Colonic mucosa (tissue), 4 donors: ENCODE measurements at regions not wholly inside any gene's neighbourhood (a gene's known extent, or its start where the extent isn't known, plus 50 kb on each side); places are given as distances from the start of the nearest gene placed in this dataset.

ENCODE experiments used
- DNase-seq: peaks from one replicate; pipeline ENCODE4 v3.0.0-alpha.2; 2020
- H3K27ac ChIP-seq: fragments of 200-600 bp; one replicate; pipeline ENCODE4 v1.8.0; 2021
- H3K27me3 ChIP-seq: fragments of 200-600 bp; one replicate; pipeline ENCODE4 v1.8.0; 2021
- H3K36me3 ChIP-seq: fragments of 200-600 bp; one replicate; pipeline ENCODE4 v1.8.0; 2021
- H3K4me1 ChIP-seq: fragments of 200-600 bp; one replicate; pipeline ENCODE4 v1.8.0; 2021; ENCODE audit warnings: mild to moderate bottlenecking
- H3K4me3 ChIP-seq: fragments of 200-600 bp; one replicate; pipeline ENCODE4 v1.8.0; 2021
- H3K9ac ChIP-seq, 2 donors: one replicate each; pipeline ENCODE4 v1.7.0; 2013; ENCODE audit warnings: control low read depth in 2 of 2, low read depth in 2 of 2, low read length in 2 of 2
- H3K9me3 ChIP-seq: fragments of 200-600 bp; one replicate; pipeline ENCODE4 v1.8.0; 2021
- intact Hi-C: fragments of 100-400 bp; cut with DNase I; formaldehyde crosslinking; loops from one replicate; pipeline ENCODE4 v1.14.1; 2022
- TF ChIP-seq, protein P1 (sequence below): fragments of 200-600 bp; IDR thresholded peaks from one replicate; pipeline ENCODE4 v1.8.0; 2022; ENCODE audit warnings: antibody characterized with exemption, mild to moderate bottlenecking
- donor health status: healthy.
- donor health status: DM: no; HTN: no; CAD: no.
- donor health status: DM: no; HTN: no; CAD: no.

DNA sequence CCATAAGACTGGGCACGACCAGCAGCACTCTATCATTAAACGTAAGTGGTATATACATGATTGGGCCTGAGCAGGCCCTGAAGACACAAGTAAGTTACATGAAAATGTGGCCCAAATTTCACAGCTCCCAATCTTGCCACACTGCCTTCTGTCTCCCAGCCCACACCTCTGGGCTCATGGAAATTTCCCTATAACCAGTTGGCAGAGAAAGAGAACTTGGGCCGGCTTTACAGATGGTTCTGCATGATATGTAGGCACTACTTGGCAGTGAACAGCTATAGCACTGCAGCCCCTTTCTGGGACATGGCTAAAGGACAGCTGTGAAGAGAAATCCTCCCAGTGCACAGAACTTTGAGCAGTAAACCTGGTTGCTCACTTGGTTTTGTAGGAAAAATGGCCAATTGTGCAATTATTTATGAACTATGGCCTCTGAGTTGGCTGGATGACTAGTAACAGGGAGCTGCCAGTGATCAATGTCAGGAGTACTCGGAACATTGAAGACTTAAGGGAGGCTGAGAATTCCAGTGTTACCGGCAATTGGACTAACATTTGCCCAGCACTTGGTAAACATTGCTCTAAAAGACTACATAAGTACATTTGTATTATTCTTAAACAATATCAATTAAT is 1006.6 kb upstream of the LRRN3 start:
- no peaks in the 10 kb centered on the region for H3K9me3 ChIP-seq
- TF ChIP-seq, protein P1, sequence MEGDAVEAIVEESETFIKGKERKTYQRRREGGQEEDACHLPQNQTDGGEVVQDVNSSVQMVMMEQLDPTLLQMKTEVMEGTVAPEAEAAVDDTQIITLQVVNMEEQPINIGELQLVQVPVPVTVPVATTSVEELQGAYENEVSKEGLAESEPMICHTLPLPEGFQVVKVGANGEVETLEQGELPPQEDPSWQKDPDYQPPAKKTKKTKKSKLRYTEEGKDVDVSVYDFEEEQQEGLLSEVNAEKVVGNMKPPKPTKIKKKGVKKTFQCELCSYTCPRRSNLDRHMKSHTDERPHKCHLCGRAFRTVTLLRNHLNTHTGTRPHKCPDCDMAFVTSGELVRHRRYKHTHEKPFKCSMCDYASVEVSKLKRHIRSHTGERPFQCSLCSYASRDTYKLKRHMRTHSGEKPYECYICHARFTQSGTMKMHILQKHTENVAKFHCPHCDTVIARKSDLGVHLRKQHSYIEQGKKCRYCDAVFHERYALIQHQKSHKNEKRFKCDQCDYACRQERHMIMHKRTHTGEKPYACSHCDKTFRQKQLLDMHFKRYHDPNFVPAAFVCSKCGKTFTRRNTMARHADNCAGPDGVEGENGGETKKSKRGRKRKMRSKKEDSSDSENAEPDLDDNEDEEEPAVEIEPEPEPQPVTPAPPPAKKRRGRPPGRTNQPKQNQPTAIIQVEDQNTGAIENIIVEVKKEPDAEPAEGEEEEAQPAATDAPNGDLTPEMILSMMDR, result no peak
- H3K9ac ChIP-seq, result no peak overlapping the region
- intact Hi-C loops, result no loop called here
- H3K4me3 ChIP-seq, result no peak overlapping the region
- no peaks in the 10 kb centered on the region for H3K36me3 ChIP-seq
- no peaks in the 10 kb centered on the region for H3K27me3 ChIP-seq
- no peak overlapping the region for H3K27ac ChIP-seq
- no peaks in the 10 kb centered on the region for H3K4me1 ChIP-seq
- DNase-seq, result no peak

DNA sequence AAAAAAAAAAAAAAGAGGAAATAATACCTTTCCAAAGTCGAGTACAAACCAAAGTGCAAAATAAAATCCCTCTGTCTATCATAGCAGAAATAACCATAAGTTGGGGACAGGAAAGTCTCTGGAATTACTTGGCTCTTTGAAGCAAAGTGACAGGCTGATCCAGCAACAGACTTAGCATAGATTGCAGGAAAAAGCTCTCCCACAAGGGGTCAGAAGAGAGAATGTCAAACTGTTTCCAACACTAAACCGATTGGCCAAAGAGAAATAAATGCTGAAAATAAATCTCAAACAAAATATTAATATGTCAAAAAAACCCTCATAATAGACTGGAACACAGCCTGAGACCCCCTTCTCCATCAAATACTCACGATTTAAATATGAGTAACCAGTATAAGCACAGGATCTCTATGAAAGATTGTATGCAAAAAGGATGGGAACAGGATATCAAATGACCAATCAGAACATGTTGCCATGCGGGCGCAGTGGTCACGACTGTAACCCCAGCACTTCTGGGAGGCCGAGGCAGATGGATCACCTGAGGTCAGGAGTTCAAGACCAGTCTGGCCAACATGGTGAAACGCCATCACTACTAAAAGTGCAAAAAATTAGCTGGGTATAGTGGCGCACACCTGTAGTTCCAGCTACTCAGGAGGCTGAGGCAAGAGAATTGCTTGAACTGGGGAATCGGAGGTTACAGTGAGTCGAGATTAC is 1000.7 kb upstream of the LRRN3 start:
- no peaks in the 10 kb centered on the region for H3K4me1 ChIP-seq
- H3K9me3 ChIP-seq, result no peaks in the 10 kb centered on the region
- H3K27me3 ChIP-seq, result no peaks in the 10 kb centered on the region
- TF ChIP-seq, protein P1, result peak; percentile 21
- H3K4me3 ChIP-seq, result no peak overlapping the region
- intact Hi-C loops, result no loop called here
- H3K27ac ChIP-seq, result no peak overlapping the region
- DNase-seq, result no peak
- H3K36me3 ChIP-seq, result no peaks in the 10 kb centered on the region
- H3K9ac ChIP-seq, result no peak overlapping the region

DNA sequence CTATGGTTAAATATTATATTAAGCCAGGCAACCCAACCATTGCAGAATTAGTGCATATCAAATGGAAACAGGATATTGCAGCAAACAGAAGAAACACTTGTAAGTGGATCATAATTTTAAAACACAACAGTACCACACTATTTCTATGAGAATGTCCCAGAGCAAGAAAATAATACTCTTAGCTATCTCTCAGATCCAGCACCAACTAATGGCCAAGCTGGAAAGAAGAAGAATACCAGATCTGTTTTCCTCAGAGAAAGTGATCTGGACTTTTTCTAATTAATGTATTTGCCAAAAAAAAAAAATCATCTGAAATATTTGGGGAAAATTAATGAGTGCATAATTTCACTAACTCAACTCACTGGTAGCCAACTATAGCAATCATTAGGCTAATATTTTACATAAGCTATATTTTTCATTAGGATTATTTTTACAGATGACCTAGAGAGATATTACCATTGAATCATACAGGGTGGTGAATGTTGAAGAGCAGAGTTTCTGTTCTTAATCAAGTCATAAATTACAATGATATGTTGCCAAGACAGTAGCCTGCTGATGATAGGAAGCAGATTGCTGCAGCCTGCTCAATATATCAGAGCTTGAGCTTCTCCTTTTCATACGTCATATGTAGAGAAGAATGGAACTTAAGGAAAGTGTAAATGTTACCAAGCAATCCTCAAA is 995.4 kb upstream of the LRRN3 start:
- Histone ChIP-seq H3K4me3 (no peak overlapping the region), H3K27me3 (no peaks in the 10 kb centered on the region), H3K9ac (no peak overlapping the region), H3K9me3 (no peaks in the 10 kb centered on the region), H3K4me1 (no peaks in the 10 kb centered on the region), H3K27ac (no peak overlapping the region), H3K36me3 (no peaks in the 10 kb centered on the region)
- TF ChIP-seq, protein P1, result no peak
- DNase-seq, result no peak
- intact Hi-C loops, result no loop called here

DNA sequence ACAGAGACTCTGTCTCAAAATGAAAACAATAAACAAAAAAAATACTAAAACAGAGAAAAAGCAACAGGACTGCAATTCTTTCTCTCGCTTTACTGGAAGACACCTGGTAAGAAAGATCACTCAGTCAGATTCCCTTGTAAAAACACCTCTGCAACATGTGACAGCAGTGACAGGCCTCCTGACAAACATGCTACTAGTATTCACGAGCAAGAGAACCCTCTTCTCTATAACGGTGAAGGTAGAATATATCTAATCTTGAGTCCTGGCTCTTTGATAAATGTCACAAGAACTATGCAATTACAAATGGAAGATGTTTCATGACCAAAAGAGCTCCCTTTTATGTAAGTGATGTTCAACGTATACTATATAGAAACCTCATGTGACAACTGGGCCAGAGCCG is 986.7 kb upstream of the LRRN3 start:
- Histone ChIP-seq H3K4me3 (no peak overlapping the region), H3K27ac (no peak overlapping the region), H3K9ac (no peak overlapping the region), H3K27me3 (no peaks in the 10 kb centered on the region), H3K9me3 (no peaks in the 10 kb centered on the region), H3K4me1 (no peaks in the 10 kb centered on the region), H3K36me3 (no peaks in the 10 kb centered on the region)
- TF ChIP-seq, protein P1, result no peak
- intact Hi-C loops, result no loop called here
- no peak for DNase-seq

DNA sequence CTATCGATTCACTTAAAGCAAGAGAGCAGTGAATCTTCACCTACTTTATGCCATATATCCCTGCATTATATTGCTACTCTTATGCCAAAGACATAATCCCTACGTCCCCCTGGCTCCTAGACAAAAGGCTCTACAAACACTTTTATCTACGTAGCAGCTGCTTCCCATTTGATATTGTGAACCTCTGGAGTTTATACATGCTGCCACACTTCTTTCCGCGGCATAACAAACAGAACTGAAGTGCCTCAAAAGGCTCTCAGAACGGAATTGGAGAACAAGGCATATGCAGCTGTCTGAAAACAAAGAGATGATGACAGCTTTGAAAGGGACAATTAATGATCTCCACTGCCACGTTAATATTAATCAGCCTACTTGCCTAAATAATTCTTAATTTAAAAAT is 985.6 kb upstream of the LRRN3 start:
- H3K4me3 ChIP-seq, result no peak overlapping the region
- no peak overlapping the region for H3K9ac ChIP-seq
- H3K4me1 ChIP-seq, result no peaks in the 10 kb centered on the region
- H3K9me3 ChIP-seq, result no peaks in the 10 kb centered on the region
- intact Hi-C loops, result no loop called here
- no peak for DNase-seq
- no peaks in the 10 kb centered on the region for H3K36me3 ChIP-seq
- no peak overlapping the region for H3K27ac ChIP-seq
- TF ChIP-seq, protein P1, result no peak
- H3K27me3 ChIP-seq, result no peaks in the 10 kb centered on the region
